ENCODE measurements at regions not wholly inside any gene's neighbourhood (a gene's known extent, or its start where the extent isn't known, plus 50 kb on each side); places are given as distances from the start of the nearest gene placed in this dataset.

DNA sequence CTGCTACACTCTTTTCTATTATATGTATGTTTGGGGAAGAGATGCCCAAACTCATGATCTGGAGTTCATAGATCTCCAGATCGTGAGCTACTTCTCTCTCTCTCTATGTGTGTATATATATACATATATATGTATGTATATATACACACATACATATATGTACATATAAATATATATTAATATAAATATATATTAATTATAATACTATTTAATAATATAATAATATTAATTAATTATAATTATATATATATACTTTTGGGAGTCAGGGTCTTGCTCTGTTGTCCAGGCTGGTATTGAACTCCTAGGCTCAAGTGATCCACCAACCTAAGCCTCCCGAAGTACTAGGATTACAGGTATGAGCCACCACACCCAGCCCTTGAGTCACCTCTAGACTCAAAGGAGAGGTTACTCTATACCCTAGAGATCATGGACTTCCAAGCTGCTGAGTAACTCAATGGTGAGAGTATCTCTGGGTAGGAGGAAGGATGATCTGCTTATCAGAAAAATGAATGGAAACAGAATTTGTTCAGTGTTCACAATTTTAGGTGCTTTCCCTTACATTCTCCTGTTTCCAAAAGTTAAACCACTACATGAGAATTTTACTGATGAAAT lies 463.5 kb upstream of the TRIB2 start:
- DNase-seq (ENCODE audit: low spot score), result no peak

GRCh38 chr2:12254280-12254860 lies 462.4 kb upstream of the TRIB2 start:
- DNase-seq (ENCODE audit: low spot score), result no peak

DNA sequence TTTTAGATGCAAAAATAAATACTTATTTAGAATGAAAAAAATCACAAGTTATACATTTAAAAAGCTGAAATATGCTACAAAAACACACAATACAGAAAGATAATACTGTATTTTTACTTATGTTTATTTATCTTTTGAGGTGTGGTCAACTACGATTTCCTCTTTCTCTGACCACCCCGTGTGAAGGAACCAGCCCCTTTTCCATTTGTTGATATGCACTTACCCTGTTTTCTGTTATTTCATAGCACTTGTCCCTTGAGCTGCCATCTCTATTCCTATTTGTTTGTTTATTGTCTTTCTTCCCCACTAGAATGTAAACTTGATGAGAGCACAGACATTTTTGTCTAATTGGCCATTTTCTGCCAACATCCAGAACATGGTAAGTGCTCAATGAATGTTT lies 460.5 kb upstream of the TRIB2 start:
- no peak for DNase-seq (ENCODE audit: low spot score)

DNA sequence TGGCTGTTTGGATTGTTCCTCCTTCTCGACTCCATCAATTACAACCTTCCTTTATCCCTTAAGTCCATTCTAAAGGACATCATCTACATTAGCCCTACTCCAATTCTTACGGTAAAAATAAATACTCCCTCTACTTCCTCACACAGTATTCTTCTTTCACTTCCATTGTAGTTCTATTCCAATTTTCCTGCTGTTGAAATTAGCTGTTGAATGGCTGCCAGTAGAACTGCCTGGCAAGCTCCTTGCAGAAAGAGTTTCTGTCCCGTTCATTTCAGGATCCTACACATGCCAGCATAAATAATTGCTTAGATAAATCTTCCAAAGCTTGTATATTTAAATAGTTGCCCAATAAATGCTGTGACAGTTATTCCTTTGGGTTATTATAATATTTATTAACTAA lies 459.3 kb upstream of the TRIB2 start:
- no peak for DNase-seq (ENCODE audit: low spot score)

GRCh38 chr2:12259493-12259892 lies 457.2 kb upstream of the TRIB2 start:
- DNase-seq (ENCODE audit: low spot score), result no peak

DNA sequence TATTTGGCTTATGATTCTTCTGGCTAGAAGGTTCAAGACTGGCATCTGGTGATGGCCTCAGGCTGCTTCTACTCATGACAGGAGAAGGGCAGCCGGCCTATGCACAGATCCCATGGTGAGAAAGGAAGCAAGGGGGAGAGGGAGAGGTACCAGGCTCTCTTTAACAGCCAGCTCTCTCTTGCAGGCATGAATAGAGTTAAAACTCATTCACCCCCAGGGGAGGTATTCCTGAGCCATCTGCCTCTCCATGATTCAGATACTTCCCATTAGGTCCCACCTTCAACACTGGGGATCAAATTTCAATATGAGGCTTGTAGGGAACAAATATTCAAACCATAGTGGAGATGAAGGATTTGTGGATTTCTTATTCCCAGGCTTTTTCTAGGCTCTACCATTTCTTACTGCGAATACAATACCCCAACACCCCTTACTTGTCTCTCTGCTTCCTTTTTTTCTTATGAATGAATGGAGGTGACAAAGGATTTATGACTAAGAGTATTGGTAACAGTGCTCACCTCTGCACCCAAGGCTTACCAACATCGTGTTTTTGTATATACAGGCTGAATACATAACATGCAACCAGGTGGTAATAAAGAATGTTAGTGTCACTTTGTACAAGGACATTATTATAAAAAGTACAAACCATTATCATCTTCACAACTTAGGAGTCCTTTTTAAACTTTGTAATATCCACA lies 454.6 kb upstream of the TRIB2 start:
- no peak for DNase-seq (ENCODE audit: low spot score)

DNA sequence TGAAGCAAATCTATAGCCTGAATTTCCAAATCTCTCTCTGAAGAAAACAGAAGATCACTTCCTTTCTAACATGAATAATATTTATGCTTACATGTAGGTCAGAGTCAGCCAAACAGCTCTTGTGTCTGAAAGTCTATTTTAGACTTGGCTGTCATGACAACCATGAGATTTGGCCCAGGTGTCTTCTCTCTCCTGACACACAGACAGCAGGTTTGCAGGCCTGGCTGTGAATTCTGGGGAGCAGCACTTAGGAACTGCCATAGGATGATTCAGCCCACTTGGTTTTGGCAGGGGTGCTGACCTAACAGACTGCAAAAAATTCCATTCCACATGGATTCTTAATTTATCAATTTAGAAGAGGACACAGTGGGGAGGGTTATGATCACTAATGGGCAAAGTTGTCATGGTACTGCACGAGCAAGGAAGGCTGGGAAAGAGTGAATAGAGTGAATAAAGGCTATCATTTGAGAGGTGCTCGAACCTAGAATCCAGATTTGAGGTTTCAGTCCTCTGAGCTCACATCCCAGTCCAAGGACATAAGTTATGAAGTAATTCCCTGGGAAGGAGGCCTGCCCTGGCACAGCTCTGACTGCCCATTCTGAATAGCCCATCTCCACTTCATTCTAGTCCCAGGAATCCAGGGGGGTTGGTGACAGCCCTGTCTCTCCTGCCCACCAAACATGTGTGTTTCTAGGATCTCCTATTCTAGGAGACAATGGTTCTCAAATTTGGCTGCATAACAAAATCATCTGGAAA lies 453.9 kb upstream of the TRIB2 start:
- no peak for DNase-seq (ENCODE audit: low spot score)

DNA sequence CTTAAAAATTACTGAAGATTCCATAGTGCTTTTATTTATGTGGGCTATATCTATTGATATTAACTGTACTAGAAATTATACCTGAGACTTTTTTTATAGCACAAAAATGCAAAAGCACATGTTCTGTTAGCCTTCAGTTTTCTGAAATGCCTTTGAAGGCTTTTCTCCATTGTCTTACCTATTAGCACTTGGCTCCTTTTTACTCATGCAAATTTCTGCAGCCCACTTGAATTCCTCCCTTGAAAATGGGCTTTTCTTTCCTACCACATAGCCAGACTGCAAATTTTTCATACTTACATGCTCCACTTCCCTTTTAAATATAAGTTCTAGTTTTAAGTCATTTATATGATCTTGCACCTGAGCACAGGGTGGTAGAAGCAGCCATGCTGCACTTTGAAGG lies 453.0 kb upstream of the TRIB2 start:
- DNase-seq (ENCODE audit: low spot score), result no peak

DNA sequence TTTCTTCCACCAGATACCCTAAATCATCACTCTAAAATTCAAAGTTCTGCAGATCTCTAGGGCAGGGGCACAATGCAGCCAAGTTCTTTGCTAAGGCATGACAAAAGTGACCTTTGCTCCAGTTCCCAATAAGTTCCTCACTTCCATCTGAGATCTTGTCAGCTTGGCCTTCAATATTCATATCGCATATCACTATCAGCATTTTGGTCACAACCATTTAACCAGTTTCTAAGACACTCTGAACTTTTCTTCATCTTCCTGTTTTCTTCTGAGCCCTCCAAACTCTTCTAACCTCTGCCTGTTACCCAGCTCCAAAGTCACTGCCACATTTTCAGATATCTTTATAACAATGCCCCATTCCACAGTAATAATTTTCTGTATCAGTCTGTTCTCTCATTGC lies 452.6 kb upstream of the TRIB2 start:
- DNase-seq (ENCODE audit: low spot score), result no peak

DNA sequence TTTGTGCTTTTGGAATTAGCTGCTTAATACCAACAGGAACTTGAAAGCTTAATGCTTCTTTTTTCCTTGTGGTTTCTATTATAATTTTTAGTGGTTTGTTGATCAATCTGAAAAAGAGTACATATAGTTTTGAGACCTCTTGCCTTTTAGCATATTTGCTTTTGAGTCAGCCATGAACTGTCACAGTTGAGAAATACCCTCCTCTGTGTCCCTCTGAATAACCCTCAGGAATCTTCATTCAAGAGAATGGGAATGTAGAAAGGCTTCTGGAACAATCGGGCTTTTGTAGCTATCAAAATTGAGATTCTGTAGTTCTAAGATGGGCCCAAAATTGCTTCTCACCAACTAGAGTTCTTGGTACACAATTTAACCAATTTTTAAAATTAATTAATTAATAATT lies 451.1 kb upstream of the TRIB2 start:
- DNase-seq (ENCODE audit: low spot score), result no peak

DNA sequence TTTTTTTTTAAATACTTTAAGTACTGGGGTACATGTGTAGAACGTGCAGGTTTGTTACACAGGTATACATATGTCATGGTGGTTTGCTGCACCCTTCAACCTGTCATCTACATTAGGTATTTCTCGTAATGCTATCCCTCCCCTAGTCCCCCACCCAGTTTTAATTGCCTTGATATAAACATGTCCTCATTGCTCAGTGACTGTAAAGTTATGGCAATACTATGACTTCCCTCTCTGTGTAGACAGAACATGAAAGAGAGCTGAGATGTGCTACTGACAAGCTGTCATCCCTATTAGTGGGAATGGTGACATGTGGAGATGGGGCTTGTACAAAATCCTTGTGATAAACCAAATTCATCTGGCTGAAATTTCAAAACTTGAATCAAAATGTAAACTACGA lies 449.7 kb upstream of the TRIB2 start:
- DNase-seq (ENCODE audit: low spot score), result no peak

GRCh38 chr2:12269041-12269972 lies 447.4 kb upstream of the TRIB2 start:
- DNase-seq (ENCODE audit: low spot score), result peak; percentile 85

GRCh38 chr2:12270876-12271588 lies 445.7 kb upstream of the TRIB2 start:
- no peak for DNase-seq (ENCODE audit: low spot score)

DNA sequence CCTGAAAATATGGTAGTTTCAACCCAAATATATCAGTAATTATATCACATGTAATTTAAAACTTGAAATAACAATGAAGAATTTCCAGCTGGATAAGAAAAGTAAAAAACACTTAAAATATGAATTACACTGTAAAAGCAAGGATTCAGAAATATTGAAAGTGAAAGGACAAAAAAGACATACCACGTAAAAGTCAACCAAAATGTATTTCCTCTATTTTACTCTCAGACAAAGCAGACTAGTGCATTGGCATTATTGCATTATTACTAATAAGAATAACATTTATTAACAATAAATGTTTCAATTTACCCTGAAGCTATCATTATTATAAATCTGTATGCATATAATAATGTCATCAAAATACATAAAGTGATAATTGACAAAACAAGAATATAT lies 445.1 kb upstream of the TRIB2 start:
- DNase-seq (ENCODE audit: low spot score), result no peak

- DNase-seq (ENCODE audit: low spot score), result no peak
Observed at GRCh38 chr2:12273111-12273510, 443.6 kb upstream of the TRIB2 start.

- DNase-seq (ENCODE audit: low spot score), result no peak
Observed at GRCh38 chr2:12274591-12274990, 442.1 kb upstream of the TRIB2 start.

DNA sequence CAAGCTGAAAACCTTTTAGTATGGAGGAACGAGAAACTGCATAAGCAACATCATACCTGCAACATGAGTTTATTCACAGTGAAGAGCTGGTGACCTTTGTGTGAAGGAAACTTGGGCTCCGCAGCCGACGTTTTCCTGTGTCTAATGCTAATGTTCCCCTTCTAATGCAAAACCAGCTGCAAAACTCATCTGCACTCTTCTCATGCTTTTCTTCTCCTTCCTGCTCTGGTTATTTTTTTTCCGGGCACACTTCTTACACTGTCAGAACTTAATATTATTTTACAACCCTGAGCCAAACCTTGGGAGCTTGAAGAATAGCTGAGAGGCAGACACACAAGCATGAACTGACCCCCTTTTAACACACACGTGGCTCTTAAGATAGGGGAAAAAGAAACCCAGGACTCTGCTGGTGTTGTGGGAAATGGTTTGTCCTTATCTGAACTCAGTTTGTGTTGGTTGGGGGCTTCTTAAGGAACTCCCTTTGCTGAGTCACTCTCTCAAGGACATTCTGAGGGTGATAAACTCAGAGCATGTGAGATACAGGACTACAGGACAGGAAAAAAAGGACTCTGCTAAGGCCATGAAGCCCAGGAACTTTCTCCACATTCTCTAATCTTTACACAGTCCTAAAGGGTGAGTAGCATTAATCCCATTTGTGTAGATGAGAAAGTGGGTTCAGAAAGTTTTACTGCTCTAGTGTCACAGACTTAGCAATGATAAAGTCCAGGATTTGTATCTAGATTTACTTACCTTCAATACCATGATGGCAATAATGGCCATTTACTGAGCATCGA lies 439.3 kb upstream of the TRIB2 start:
- no peak for DNase-seq (ENCODE audit: low spot score)

- no peak for DNase-seq (ENCODE audit: low spot score)
Observed at GRCh38 chr2:12278217-12278750, 438.5 kb upstream of the TRIB2 start.

- no peak for DNase-seq (ENCODE audit: low spot score)
Observed at GRCh38 chr2:12282780-12283695, 433.7 kb upstream of the TRIB2 start.
